T-helper 17 cell (primary cell): ENCODE measurements at regions not wholly inside any gene's neighbourhood (a gene's known extent, or its start where the extent isn't known, plus 50 kb on each side); places are given as distances from the start of the nearest gene placed in this dataset.

Source experiments
- ATAC-seq: fragments of 150-1000 bp; cut with Tn5 transposase; 2 replicates; pipeline ENCODE4 v1.10.0; 2021; ENCODE audit warnings: mild to moderate bottlenecking, moderate library complexity
- DNase-seq, 3 donors: peaks; one replicate each; pipeline versions ENCODE4 v3.0.0 to v3.0.0-alpha.2; 2020 to 2021
- H3K9me3 ChIP-seq: one replicate; pipeline ENCODE4 v1.7.0; 2013; ENCODE audit warnings: low read length, mild to moderate bottlenecking; ENCODE audit not compliant: control insufficient read depth, poor library complexity, severe bottlenecking
- H3K27ac Mint-ChIP-seq: one replicate; pipeline ENCODE4 v1.8.0; 2022; ENCODE audit warnings: mild to moderate bottlenecking, moderate library complexity, mixed read lengths
- H3K27me3 Mint-ChIP-seq: one replicate; pipeline ENCODE4 v1.8.0; 2022; ENCODE audit warnings: mixed read lengths
- H3K36me3 Mint-ChIP-seq: one replicate; pipeline ENCODE4 v1.8.0; 2022; ENCODE audit warnings: low read depth, mixed read lengths
- H3K4me1 Mint-ChIP-seq: one replicate; pipeline ENCODE4 v1.8.0; 2022; ENCODE audit warnings: mild to moderate bottlenecking, mixed read lengths
- H3K4me3 Mint-ChIP-seq: one replicate; pipeline ENCODE4 v1.8.0; 2022; ENCODE audit warnings: mild to moderate bottlenecking, moderate library complexity, mixed read lengths

DNA sequence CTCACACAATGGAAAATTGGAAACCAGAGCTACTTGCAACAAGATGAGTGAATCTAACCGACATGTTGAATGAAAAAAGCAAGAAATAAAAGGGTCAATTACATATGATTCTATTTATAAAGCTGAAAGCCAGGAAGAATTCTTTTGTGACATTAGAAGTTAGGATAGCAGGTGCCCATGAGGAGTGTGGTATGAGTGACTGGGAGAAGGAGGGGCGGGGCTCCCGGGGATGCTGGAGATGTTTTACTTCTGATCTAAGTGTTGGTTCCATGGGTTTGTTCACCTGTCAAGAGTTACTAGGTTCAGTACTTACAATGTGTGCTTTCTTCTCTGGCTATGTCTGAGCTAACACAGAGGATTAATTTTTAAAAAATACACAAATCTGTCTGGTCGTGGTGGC is 60.8 kb downstream of the NSMCE3 start:
- peaks cover 65% of the 10 kb centered on the region for H3K27me3 Mint-ChIP-seq
- DNase-seq (no peak), ATAC-seq (no peak)
- H3K4me3 Mint-ChIP-seq: no peak overlapping the region
- H3K9me3 ChIP-seq: no peaks in the 10 kb centered on the region
- H3K27ac Mint-ChIP-seq: no peak overlapping the region
- H3K36me3 Mint-ChIP-seq: no peaks in the 10 kb centered on the region
- no peaks in the 10 kb centered on the region for H3K4me1 Mint-ChIP-seq

DNA sequence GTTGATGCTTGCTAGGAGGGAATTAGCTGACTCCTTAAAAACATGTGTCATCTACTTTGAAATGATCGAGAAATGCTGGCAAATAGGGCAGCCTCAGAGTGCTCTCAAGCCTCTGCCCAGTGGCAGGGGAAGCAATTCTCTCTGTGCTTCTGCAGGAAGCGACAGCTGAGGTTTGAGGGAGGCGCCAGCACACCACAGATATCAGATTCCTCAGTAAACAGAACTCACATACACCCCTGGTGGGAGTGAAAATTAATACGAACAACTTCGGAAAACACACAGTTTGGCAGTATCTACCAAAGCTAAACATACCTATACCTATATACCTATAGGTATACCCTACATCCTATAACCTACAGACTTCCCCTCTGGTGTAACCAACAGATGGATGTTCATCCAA is 61.3 kb downstream of the NSMCE3 start:
- H3K36me3 Mint-ChIP-seq: no peaks in the 10 kb centered on the region
- H3K4me3 Mint-ChIP-seq: no peak overlapping the region
- peaks cover 68% of the 10 kb centered on the region for H3K27me3 Mint-ChIP-seq
- no peaks in the 10 kb centered on the region for H3K4me1 Mint-ChIP-seq
- no peaks in the 10 kb centered on the region for H3K9me3 ChIP-seq
- DNase-seq (no peak), ATAC-seq (no peak)
- H3K27ac Mint-ChIP-seq: no peak overlapping the region

- H3K4me3 Mint-ChIP-seq: no peak overlapping the region
- H3K36me3 Mint-ChIP-seq: no peaks in the 10 kb centered on the region
- no peak for ATAC-seq
- peaks cover 70% of the 10 kb centered on the region for H3K27me3 Mint-ChIP-seq
- H3K9me3 ChIP-seq: no peaks in the 10 kb centered on the region
- H3K4me1 Mint-ChIP-seq: no peaks in the 10 kb centered on the region
- H3K27ac Mint-ChIP-seq: no peak overlapping the region
- DNase-seq: no peak
Measured at GRCh38 chr15:29207758-29208108, 61.9 kb downstream of the NSMCE3 start.

DNA sequence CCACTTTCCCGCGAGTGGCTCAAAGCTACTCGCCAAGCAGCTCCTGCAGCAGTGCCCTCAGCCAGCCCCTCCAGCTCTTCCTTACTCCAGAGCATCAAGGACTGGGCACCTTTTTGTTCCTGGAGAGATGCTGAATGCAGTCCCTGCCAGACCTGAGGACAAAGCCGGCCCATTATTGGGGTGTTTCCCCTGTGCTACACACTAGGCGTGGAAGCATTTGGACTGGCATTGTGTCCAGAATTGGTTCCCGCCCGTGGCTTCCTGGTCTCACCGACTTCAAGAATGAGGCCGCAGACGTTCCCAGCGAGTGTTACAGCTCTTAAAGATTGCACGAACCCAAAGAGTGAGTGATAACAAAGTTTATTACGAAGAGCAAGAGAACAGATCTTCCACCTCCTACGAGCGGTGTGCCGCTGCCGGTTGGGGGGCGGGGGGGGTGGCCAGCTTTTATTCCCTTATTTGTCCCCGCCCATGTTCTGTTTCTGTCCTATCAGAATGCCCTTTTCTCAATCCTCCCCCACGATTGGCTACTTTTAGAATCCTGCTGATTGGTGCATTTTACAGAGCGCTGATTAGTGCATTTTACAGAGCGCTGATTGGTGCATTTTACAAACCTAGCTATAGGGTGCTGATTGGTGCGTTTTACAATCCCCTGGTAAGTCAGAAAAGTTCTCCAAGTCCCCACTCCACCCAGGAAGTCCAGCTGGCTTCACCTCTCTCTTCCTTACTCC is 62.4 kb downstream of the NSMCE3 start:
- H3K9me3 ChIP-seq: no peaks in the 10 kb centered on the region
- Mint-ChIP-seq H3K27ac (no peak overlapping the region), H3K36me3 (no peaks in the 10 kb centered on the region), H3K4me1 (no peaks in the 10 kb centered on the region), H3K27me3 (peaks cover 70% of the 10 kb centered on the region), H3K4me3 (no peak overlapping the region)
- DNase-seq (no peak), ATAC-seq (no peak)

- ATAC-seq: no peak
Measured at GRCh38 chr15:29205186-29205585, 64.4 kb downstream of the NSMCE3 start.

DNA sequence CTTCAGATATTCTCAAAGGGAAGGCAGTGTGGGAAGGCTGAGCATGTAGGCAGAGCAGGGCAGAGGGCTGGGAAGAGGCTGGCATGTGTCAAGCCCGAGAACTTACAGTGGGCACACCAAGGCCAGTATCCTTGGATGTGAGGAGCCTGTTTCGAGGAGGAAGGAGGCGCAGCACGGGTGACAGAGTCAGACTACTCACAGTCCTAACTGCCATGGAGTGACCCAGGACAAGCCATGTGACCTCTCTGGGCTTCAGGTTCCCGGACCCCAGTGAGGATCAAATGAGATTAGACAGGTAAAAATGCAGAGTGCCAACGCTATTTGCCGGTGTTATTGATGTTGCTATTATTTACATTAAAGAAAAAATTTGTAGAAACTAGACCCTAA is 65.3 kb downstream of the NSMCE3 start:
- ATAC-seq: no peak
- no peak overlapping the region for H3K27ac Mint-ChIP-seq
- H3K9me3 ChIP-seq: no peaks in the 10 kb centered on the region
- peaks cover 59% of the 10 kb centered on the region for H3K27me3 Mint-ChIP-seq
- no peak overlapping the region for H3K4me3 Mint-ChIP-seq
- no peak for DNase-seq
- H3K36me3 Mint-ChIP-seq: no peaks in the 10 kb centered on the region
- no peaks in the 10 kb centered on the region for H3K4me1 Mint-ChIP-seq

More at GRCh38 chr15:29205186-29205585, 64.4 kb downstream of the NSMCE3 start:
- Mint-ChIP-seq H3K4me3 (no peak overlapping the region), H3K27ac (no peak overlapping the region), H3K27me3 (peaks cover 67% of the 10 kb centered on the region), H3K36me3 (no peaks in the 10 kb centered on the region), H3K4me1 (no peaks in the 10 kb centered on the region)
- no peaks in the 10 kb centered on the region for H3K9me3 ChIP-seq
- DNase-seq: no peak

DNA sequence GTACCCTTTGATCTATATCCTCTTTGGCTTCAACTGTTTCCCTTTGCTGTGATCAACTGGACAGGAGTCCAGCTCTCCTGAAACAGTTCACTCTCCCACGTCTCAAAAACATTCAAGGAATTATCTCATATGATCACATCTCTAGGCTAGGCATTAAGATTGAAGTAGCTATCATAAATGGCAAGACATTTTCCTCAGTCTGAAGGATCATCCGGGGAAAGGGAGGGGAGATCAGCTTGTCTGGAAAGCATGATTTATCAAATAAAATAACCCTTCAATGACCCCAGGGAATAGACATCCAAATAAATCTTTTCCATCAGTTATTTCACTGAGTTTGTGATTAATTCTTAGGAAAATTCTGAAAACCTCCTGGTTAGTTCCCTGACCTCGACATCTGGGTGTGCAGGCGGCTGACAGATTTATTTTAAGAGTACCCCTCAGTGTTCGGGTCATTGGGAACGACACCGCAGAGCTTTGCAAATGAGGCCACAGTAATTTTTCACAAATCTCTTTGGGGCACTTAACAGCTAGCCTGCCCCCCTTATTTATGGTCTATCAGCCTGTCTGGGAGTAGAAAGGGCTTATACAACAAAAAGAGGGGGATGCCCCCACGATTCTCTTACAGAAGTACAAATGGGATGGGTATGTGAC is 65.8 kb downstream of the NSMCE3 start:
- no peak for ATAC-seq
- no peak overlapping the region for H3K4me3 Mint-ChIP-seq
- H3K36me3 Mint-ChIP-seq: no peaks in the 10 kb centered on the region
- no peak for DNase-seq
- H3K9me3 ChIP-seq: no peaks in the 10 kb centered on the region
- peaks cover 59% of the 10 kb centered on the region for H3K27me3 Mint-ChIP-seq
- H3K4me1 Mint-ChIP-seq: no peaks in the 10 kb centered on the region
- no peak overlapping the region for H3K27ac Mint-ChIP-seq

- peaks cover 2% of the 10 kb centered on the region for H3K4me1 Mint-ChIP-seq
- no peak overlapping the region for H3K27ac Mint-ChIP-seq
- no peak overlapping the region for H3K4me3 Mint-ChIP-seq
- no peak for ATAC-seq
- H3K36me3 Mint-ChIP-seq: peaks cover 2% of the 10 kb centered on the region
- no peaks in the 10 kb centered on the region for H3K9me3 ChIP-seq
- DNase-seq: no peak
- peaks cover 64% of the 10 kb centered on the region for H3K27me3 Mint-ChIP-seq
Measured at GRCh38 chr15:29196722-29197121, 72.9 kb downstream of the NSMCE3 start.

GRCh38 chr15:29196290-29196689 is 73.3 kb downstream of the NSMCE3 start:
- H3K9me3 ChIP-seq: no peaks in the 10 kb centered on the region
- no peak overlapping the region for H3K27ac Mint-ChIP-seq
- no peak overlapping the region for H3K4me3 Mint-ChIP-seq
- ATAC-seq: no peak
- peaks cover 2% of the 10 kb centered on the region for H3K4me1 Mint-ChIP-seq
- no peak for DNase-seq
- H3K27me3 Mint-ChIP-seq: peaks cover 67% of the 10 kb centered on the region
- H3K36me3 Mint-ChIP-seq: peaks cover 3% of the 10 kb centered on the region

DNA sequence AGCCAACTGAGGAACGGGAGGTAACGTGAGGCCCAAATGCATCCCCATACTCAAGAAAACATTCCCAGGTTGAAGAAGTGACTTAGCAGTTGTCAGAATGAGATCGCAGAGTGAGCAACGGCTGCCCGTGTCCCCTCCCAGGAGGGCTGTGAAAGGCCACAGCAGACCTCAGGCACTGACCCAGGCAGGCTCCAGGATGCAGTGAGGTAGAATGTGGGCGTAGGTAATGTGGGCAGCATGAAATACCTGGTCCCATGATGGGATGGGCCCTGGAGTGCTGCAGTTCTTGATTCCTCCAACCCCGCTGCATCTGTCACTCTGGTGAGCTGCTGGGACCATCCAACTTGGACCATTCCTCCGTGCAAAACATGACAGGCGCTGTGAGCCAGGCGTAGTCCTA is 74.8 kb downstream of the NSMCE3 start:
- H3K4me1 Mint-ChIP-seq: peaks cover 2% of the 10 kb centered on the region
- DNase-seq: no peak
- no peak overlapping the region for H3K27ac Mint-ChIP-seq
- H3K36me3 Mint-ChIP-seq: peaks cover 4% of the 10 kb centered on the region
- no peaks in the 10 kb centered on the region for H3K9me3 ChIP-seq
- peaks cover 69% of the 10 kb centered on the region for H3K27me3 Mint-ChIP-seq
- H3K4me3 Mint-ChIP-seq: no peak overlapping the region
- no peak for ATAC-seq

GRCh38 chr15:29183071-29183831 is 86.4 kb downstream of the NSMCE3 start:
- H3K9me3 ChIP-seq: no peaks in the 10 kb centered on the region
- DNase-seq (no peak), ATAC-seq (no peak)
- Mint-ChIP-seq H3K27ac (no peak overlapping the region), H3K27me3 (peaks cover 56% of the 10 kb centered on the region), H3K4me3 (no peak overlapping the region), H3K4me1 (peaks cover 2% of the 10 kb centered on the region), H3K36me3 (no peaks in the 10 kb centered on the region)

DNA sequence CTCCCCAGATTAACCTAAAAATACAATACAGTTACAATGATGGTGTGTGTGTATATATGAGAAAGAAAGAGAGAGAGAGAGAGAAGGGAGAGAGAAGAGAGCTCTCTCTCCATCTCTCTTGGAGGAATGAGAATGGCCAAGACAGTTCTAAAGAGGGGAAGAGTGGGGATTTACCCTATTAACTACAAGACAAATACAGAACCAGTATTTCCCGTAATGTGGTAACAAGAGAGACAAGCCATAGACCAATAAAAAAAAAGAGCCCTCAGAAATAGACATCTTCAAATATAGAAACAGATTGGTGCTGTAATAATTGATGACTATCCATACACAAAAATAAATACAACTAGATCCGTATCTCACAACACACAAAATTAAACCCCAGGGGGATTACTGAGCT is 87.0 kb downstream of the NSMCE3 start:
- H3K4me1 Mint-ChIP-seq: peaks cover 2% of the 10 kb centered on the region
- DNase-seq (no peak), ATAC-seq (no peak)
- no peak overlapping the region for H3K27ac Mint-ChIP-seq
- H3K27me3 Mint-ChIP-seq: peaks cover 58% of the 10 kb centered on the region
- H3K9me3 ChIP-seq: no peaks in the 10 kb centered on the region
- no peak overlapping the region for H3K4me3 Mint-ChIP-seq
- no peaks in the 10 kb centered on the region for H3K36me3 Mint-ChIP-seq

GRCh38 chr15:29172742-29173725 is 96.6 kb downstream of the NSMCE3 start:
- DNase-seq (no peak), ATAC-seq (no peak)
- Mint-ChIP-seq H3K36me3 (no peaks in the 10 kb centered on the region), H3K4me1 (no peaks in the 10 kb centered on the region), H3K4me3 (no peak overlapping the region), H3K27me3 (peaks cover 48% of the 10 kb centered on the region), H3K27ac (no peak overlapping the region)
- no peaks in the 10 kb centered on the region for H3K9me3 ChIP-seq
